IMR-90 (cell line): ENCODE measurements at regions not wholly inside any gene's neighbourhood (a gene's known extent, or its start where the extent isn't known, plus 50 kb on each side); places are given as distances from the start of the nearest gene placed in this dataset.

Experiments
- CTCF ChIP-seq: conservative IDR thresholded peaks from 2 replicates; pipeline ENCODE4 v1.5.1; 2012; ENCODE audit warnings: mild to moderate bottlenecking, low read depth, low read length, improper control_type of control experiment
- ELK1 ChIP-seq: fragments of 150-350 bp; IDR thresholded peaks from 2 replicates; pipeline ENCODE4 v1.6.1; 2016; ENCODE audit warnings: low read depth, mild to moderate bottlenecking, low read length, moderate library complexity, borderline replicate concordance
- FOS ChIP-seq: fragments of 150-350 bp; IDR thresholded peaks from 2 replicates; pipeline ENCODE4 v1.6.1; 2016; ENCODE audit warnings: low read depth, low read length
- MXI1 ChIP-seq: IDR thresholded peaks from 2 replicates; pipeline ENCODE4 v1.6.1; 2012; ENCODE audit warnings: low read depth, mild to moderate bottlenecking, low read length, moderate library complexity, borderline replicate concordance
- POLR2A ChIP-seq: IDR thresholded peaks from 2 replicates; pipeline ENCODE4 v1.6.1; 2012; ENCODE audit warnings: mild to moderate bottlenecking, low read depth, low read length
- RCOR1 ChIP-seq: IDR thresholded peaks from 2 replicates; pipeline ENCODE4 v1.6.1; 2012; ENCODE audit warnings: mild to moderate bottlenecking, low read length, improper control_type of control experiment; ENCODE audit not compliant: insufficient replicate concordance

GRCh38 chr3:1699361-1699920 lies 399.2 kb upstream of the CNTN4 start:
- no peak for TF ChIP-seq CTCF
- no peak for TF ChIP-seq RCOR1
- no peak for TF ChIP-seq ELK1
- TF ChIP-seq POLR2A: no peak
- TF ChIP-seq FOS: no peak
- no peak for TF ChIP-seq MXI1
